HG02852 (cell line): ENCODE measurements at regions not wholly inside any gene's neighbourhood (a gene's known extent, or its start where the extent isn't known, plus 50 kb on each side); places are given as distances from the start of the nearest gene placed in this dataset.

Experiments
- ATAC-seq: cut with Tn5 transposase; IDR thresholded peaks from one replicate; pipeline ENCODE4 v1.9.1; 2021; ENCODE audit warnings: mild to moderate bottlenecking, moderate library complexity; ENCODE audit not compliant: unreplicated experiment

GRCh38 chrX:124984140-124984813 lies 335.4 kb upstream of the TEX13C start:
- no peak for ATAC-seq

- no peak for ATAC-seq
These were observed 333.4 kb upstream of the TEX13C start for GRCh38 chrX:124986284-124986683.

- ATAC-seq, result no peak
These were observed 325.9 kb upstream of the TEX13C start for GRCh38 chrX:124993735-124994134.

- ATAC-seq, result no peak
These were observed 325.3 kb upstream of the TEX13C start for GRCh38 chrX:124994404-124994803.

- no peak for ATAC-seq
These were observed 315.8 kb upstream of the TEX13C start for GRCh38 chrX:125003746-125004446.

- no peak for ATAC-seq
These were observed 314.9 kb upstream of the TEX13C start for GRCh38 chrX:125004799-125005198.

GRCh38 chrX:125005863-125006262 lies 313.8 kb upstream of the TEX13C start:
- no peak for ATAC-seq

- ATAC-seq, result no peak
These were observed 313.0 kb upstream of the TEX13C start for GRCh38 chrX:125006704-125007103.

GRCh38 chrX:125012585-125012984 lies 307.1 kb upstream of the TEX13C start:
- no peak for ATAC-seq

GRCh38 chrX:125029131-125029530 lies 290.5 kb upstream of the TEX13C start:
- no peak for ATAC-seq
